ENCODE measurements at regions not wholly inside any gene's neighbourhood (a gene's known extent, or its start where the extent isn't known, plus 50 kb on each side); places are given as distances from the start of the nearest gene placed in this dataset.
A peak's percentile ranks its signal among the peaks of the same experiment; 100 is the strongest.

DNA sequence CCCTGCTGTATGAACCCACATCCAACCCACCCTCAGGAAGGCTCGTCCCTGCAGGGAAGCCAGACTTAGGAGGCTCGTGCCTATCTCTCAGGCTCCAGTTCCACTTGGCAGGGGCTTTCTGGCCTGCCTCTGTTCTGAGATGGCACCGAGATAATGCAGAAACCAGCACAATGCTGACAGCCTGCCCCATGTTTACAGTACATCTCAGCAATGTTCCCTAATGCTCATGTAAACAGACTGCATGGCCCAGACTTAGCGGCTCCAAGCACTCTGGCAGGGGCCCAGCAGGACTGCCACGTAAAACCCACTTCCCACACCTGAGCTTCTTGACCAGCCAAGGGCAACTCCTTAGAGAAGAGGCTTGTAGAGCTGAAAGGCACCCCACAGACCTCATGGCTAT is 499.5 kb upstream of the BRINP1 start:
- no peaks in the 10 kb centered on the region for H3K4me1 Mint-ChIP-seq

DNA sequence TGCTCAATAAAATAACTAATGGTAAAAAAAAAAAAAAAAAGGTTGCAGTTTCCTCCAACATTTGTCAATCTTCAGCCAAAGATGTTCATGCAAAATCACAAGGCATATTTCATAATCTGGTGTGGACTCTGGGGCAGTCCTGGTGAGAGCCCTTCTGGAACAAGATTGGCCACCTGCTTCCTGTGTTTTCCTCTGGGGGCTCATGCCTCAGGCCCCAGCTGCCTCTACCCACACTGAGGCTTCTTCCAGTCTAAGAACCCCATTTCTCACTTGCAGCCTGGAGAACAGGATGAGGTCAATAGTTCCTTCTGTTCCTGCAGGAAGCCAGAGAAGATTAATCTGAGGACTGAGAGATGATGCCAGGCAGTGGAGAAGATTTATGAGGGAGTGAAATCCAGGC is 492.6 kb upstream of the BRINP1 start:
- Mint-ChIP-seq H3K9me3 (no peaks in the 10 kb centered on the region), H3K27ac (ENCODE audit: unreplicated experiment) (no peak overlapping the region), H3K4me3 (no peak overlapping the region), H3K36me3 (ENCODE audit: low read depth) (no peaks in the 10 kb centered on the region), H3K4me1 (no peaks in the 10 kb centered on the region), H3K27me3 (ENCODE audit: low read depth) (peaks cover 32% of the 10 kb centered on the region)
- no peak for DNase-seq (ENCODE audit: low read depth, low spot score)
- TF ChIP-seq, protein P1, sequence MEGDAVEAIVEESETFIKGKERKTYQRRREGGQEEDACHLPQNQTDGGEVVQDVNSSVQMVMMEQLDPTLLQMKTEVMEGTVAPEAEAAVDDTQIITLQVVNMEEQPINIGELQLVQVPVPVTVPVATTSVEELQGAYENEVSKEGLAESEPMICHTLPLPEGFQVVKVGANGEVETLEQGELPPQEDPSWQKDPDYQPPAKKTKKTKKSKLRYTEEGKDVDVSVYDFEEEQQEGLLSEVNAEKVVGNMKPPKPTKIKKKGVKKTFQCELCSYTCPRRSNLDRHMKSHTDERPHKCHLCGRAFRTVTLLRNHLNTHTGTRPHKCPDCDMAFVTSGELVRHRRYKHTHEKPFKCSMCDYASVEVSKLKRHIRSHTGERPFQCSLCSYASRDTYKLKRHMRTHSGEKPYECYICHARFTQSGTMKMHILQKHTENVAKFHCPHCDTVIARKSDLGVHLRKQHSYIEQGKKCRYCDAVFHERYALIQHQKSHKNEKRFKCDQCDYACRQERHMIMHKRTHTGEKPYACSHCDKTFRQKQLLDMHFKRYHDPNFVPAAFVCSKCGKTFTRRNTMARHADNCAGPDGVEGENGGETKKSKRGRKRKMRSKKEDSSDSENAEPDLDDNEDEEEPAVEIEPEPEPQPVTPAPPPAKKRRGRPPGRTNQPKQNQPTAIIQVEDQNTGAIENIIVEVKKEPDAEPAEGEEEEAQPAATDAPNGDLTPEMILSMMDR (conservative IDR thresholded peaks at IDR 0.05): no peak

More for the DNA sequence above, 499.5 kb upstream of the BRINP1 start:
- TF ChIP-seq, protein P1 (conservative IDR thresholded peaks at IDR 0.05): no peak
- DNase-seq (ENCODE audit: low read depth, low spot score): no peak
- H3K9me3 Mint-ChIP-seq: peaks cover 7% of the 10 kb centered on the region
- no peak overlapping the region for H3K4me3 Mint-ChIP-seq
- H3K36me3 Mint-ChIP-seq (ENCODE audit: low read depth): no peaks in the 10 kb centered on the region
- peaks cover 17% of the 10 kb centered on the region for H3K27me3 Mint-ChIP-seq (ENCODE audit: low read depth)
- no peak overlapping the region for H3K27ac Mint-ChIP-seq (ENCODE audit: unreplicated experiment)

DNA sequence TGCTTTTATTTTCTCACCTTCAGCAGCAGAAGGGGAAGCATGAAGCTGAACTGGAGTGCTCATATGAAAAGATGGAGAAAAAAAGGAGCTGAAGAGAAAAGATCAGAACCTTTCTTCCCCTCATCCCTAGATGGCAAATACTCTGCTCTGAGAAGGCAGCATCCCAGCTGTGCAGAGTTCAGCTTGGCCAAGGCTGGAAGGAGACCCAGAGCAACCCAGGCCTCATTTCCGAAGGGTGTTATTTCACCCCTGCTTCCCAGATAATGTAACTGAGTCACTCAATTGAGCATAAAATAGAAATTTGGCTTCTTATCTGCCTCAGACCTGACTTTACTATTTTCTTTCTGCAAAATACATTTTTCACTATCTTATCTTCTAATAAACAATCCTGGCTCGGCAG is 489.9 kb upstream of the BRINP1 start:
- TF ChIP-seq, protein P1 (conservative IDR thresholded peaks at IDR 0.05): no peak
- Mint-ChIP-seq H3K36me3 (ENCODE audit: low read depth) (no peaks in the 10 kb centered on the region), H3K27ac (ENCODE audit: unreplicated experiment) (no peak overlapping the region), H3K4me1 (no peaks in the 10 kb centered on the region), H3K27me3 (ENCODE audit: low read depth) (peaks cover 26% of the 10 kb centered on the region), H3K4me3 (no peak overlapping the region), H3K9me3 (no peaks in the 10 kb centered on the region)
- DNase-seq (ENCODE audit: low read depth, low spot score): no peak

- Mint-ChIP-seq H3K4me1 (no peaks in the 10 kb centered on the region), H3K9me3 (peaks cover under 1% of the 10 kb centered on the region), H3K36me3 (ENCODE audit: low read depth) (no peaks in the 10 kb centered on the region), H3K27ac (ENCODE audit: unreplicated experiment) (no peak overlapping the region), H3K4me3 (no peak overlapping the region), H3K27me3 (ENCODE audit: low read depth) (peaks cover 19% of the 10 kb centered on the region)
- TF ChIP-seq, protein P1 (conservative IDR thresholded peaks at IDR 0.05): no peak
- no peak for DNase-seq (ENCODE audit: low read depth, low spot score)
These were observed 483.9 kb upstream of the BRINP1 start for GRCh38 chr9:119853126-119853525.

GRCh38 chr9:119852390-119852789 is 483.2 kb upstream of the BRINP1 start:
- Mint-ChIP-seq H3K4me3 (no peak overlapping the region), H3K9me3 (peaks cover 6% of the 10 kb centered on the region), H3K27ac (ENCODE audit: unreplicated experiment) (peak overlapping the region; percentile 3), H3K27me3 (ENCODE audit: low read depth) (peaks cover 13% of the 10 kb centered on the region), H3K36me3 (ENCODE audit: low read depth) (no peaks in the 10 kb centered on the region), H3K4me1 (no peaks in the 10 kb centered on the region)
- TF ChIP-seq, protein P1 (conservative IDR thresholded peaks at IDR 0.05): no peak
- no peak for DNase-seq (ENCODE audit: low read depth, low spot score)

- Mint-ChIP-seq H3K27ac (ENCODE audit: unreplicated experiment) (no peak overlapping the region), H3K9me3 (peaks cover 10% of the 10 kb centered on the region), H3K4me1 (peaks cover 12% of the 10 kb centered on the region), H3K36me3 (ENCODE audit: low read depth) (no peaks in the 10 kb centered on the region), H3K4me3 (no peak overlapping the region), H3K27me3 (ENCODE audit: low read depth) (no peaks in the 10 kb centered on the region)
- TF ChIP-seq, protein P1 (conservative IDR thresholded peaks at IDR 0.05): no peak
- no peak for DNase-seq (ENCODE audit: low read depth, low spot score)
These were observed 475.2 kb upstream of the BRINP1 start for GRCh38 chr9:119844431-119844830.

Measured in neural crest cell (in vitro differentiated cells).